Tongue (tissue), 1 donor: ENCODE measurements at regions not wholly inside any gene's neighbourhood (a gene's known extent, or its start where the extent isn't known, plus 50 kb on each side); places are given as distances from the start of the nearest gene placed in this dataset.
"Not testable (repeated sequence)": the region's sequence is repeated elsewhere in the genome, so short reads cannot be mapped to it uniquely, and the experiment has no call there.

Experiments used
- DNase-seq: peaks from one replicate; pipeline ENCODE4 v3.0.0-alpha.2; 2015

DNA sequence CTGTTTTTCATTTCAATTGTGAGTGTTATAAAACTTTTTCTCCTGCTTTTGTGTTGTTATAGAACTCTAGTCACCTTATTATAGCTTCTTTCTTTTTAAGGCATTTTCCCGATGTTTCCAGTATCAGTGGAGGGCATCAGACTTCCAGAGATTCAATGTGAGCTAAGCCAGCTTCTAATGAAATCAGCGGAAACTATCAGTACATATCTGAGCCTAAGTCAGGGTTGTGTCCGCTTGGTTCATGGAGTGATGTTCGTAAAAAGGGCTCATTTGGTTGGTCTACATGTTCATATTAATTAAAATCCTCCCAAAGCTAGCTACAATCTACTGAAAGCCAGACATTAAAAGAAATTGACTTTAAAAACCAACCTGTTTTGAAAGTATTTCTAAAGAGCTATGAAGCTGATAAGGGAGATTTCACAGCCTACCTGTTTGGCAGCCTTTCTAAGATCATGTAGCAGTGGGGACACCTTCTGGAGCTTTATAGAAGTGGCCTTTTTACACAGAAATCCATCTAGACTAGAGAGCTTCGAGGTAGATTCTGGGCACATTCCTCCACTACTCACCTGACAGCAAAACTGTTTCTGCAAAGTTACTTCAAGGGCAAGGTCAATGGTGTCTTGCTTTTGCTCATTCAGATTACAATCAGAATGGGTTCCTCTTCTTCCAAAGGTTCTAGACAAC, 227.1 kb upstream of the NBPF12 start:
- peak; percentile 57 for DNase-seq

DNA sequence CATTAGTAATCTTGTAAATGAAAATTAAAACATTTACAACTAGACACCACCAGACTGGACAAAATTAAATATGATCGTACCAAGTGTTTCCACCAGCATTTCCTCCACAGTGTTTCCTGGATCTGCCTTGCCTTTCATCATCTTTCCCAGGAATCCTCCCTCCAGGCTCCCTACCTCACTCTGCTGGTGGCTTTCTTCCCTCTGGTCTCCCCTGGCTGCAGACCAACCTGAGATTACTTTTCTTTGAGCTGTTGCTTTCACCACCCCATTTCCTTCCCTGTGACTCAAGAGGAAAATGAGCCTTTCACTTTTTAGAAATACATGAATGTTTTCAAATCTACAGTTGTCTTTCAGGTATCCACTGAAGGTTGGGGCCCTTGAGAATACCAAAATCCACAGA, 228.8 kb upstream of the NBPF12 start:
- DNase-seq, result not testable (repeated sequence)

DNA sequence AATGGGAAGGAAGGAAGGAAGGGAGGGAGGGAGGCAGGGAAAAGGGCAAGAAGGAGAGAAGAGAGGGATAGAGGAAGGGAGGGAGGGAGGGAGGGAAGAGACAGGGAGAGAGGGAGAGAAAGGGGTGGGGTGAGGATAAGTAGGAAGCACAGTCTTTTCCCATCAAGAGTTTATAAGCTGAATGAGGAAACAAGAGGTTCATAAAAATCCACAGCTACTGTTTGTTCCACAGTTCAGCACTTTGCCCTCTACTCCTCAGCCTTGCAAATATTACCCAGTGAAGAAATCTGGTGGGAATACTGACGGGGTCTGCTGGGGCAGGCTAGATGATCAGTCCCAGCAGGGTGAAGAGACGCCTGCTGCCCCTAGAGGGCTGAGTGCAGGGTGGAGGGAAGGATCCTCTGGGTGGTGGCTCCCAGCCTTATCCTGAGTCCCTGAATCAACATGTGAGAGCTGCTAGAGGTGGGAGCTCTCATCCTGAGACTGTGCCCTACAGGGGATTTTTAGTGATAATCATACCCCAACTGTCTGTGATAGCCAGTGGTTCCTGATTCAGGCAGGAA, 233.9 kb upstream of the NBPF12 start:
- DNase-seq, result not testable (repeated sequence)

DNA sequence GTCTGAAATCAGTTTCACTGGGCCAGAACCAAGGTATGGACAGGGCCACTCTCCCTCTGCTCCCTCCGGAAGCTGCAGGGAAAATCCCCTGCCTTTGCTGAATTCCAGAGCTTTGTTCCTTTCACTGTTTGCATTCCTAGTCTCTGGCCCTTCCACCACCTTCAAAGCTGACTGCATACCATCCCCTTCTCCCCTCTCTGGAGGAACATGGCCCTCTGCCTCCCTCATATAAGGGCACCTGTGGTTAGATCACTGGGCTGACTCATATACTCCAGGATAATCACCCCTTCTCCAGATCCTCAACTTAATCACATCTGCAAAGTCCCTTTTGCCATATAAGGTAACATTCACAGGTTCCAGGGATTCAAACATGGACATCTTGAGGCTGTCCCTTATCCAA, 236.8 kb upstream of the NBPF12 start:
- DNase-seq, result not testable (repeated sequence)

DNA sequence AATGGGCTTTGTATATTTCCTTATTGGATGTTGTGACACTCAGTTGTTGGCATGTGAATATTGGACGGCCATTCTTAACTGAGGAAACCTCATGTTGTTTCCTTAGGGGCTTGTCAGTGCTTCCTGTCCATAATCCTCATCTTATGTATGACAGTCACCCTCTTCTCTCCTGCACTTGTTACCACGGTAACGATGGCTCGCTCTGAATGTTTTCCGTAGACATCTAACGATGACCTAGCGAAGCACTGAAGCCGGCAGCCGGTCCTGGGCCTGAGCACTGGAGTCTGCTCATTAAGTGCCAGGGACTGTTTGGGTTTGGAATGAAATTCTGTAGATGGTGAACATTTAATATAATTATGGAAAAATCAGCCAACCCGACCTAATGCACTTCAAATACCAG, 242.7 kb upstream of the NBPF12 start:
- DNase-seq, result not testable (repeated sequence)

DNA sequence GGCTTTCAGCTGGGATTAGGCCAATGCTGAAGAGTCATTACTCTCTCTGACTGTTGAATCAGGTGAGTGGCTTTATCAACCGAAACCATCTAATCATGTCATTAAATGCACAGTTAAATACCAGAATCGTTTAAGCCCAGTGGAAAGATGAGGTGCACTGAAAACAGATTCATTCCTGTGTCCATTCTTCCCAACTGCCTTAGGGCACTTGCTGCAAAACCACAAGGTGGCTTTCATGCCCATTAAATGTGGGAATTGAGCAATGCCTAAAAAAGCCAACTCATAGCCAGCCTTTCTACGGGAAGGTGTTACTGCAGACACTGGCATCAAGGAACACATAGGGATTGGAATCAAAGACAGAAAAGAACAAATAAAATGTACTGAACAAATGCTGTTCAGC, 246.3 kb upstream of the NBPF12 start:
- DNase-seq, result not testable (repeated sequence)

DNA sequence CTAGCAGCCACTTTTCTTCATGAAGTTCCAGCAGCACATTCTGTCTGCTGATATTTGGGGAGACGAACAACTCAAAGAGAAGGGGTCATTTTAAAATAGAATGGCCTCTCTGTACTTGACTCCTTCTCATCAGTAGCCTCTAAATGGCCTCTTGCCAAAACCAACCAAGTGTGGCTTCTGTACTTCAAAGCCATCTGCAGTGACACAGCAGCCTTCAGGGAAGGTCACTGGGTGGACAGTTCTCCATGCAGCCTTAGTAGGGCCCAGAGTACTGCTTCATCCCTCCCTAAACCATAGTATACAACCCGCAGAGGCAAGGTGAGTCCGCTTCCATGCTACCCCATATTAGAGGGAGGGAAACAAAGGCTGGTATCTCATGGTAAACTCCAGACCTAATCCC, 249.2 kb upstream of the NBPF12 start:
- not testable (repeated sequence) for DNase-seq

DNA sequence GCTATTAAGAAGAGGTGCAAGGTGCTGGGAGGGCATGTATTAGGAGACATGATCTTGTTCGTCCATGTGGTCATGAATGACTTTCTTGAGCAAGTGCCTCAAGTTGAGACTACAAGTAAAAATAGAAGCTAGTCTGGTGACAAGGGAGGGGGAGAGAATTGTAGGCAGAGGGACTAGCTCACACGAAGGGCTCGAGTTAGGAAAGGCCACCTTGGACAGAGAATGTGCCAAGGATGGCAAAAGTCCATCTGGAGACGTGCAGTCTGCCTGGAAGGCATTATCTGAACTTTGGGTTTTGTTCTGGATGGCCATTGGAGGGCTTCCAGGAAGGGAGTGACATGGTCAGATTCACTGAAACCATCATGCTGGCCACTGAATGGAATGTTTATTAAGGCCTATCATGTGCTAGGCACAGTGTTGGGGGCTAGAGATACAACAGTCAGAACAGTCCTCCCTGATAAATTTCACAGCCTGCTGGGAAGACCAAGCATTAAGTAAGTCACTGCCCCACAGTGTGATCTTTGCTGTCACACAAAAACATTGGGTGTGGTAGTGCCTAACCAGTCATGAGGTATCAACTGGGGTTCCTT, 251.3 kb upstream of the NBPF12 start:
- DNase-seq, result not testable (repeated sequence)

DNA sequence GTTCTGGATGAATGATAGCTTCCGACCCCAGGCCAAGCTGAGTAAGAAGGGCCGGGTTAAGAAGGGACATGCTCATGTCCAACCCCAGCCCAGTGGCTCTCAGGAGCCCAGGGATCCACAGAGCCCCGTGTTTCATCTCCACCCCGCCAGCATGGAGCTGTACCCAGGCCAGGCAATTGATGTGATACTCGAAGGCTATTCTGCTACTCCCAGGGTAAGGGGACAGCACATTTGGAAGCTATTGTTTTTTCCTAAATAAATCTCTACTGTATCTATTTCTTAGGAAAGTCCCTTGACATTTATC, 255.0 kb upstream of the NBPF12 start:
- DNase-seq, result not testable (repeated sequence)

DNA sequence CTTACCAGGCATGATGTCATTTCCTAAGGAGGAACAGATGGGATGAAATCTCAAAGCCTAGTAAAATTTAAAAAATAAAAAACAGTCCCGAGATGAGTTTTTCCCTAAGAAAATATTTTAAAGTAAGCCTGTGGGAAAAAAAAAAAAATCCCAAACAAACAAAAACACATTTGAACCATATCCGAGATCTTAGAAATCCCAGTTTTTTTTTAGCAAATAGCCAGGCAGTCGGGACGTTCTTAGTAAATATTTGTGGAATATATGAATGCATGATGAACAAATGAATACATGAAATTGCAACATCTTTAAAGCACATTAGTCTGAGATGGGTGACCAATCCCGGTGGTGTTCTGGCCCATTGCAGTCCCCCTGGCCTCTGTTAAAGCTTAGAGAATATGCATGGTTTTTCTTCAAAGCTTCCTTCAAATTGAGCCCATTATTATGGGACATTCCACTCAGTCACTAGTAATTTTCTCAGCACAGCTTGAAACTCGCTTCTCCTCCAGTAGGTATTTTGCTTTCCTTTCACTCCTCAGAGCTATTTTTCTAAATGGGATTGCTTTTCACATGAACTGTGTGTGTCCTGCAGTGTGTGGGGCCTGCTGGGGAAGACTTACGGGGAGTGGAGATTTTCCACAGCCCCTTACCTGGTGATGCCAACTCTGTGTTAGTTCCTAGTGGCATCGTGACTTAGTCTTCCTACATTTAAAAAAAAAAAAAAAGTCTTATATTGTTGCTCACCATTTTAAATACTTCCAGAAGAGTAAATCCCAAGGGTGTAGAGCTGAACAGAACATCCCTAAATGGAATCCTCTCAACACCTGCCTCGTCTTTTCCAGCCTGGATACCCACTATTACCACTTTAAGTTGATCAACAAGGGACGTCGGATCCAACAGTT, 255.6 kb upstream of the NBPF12 start:
- DNase-seq, result peak; percentile 19

DNA sequence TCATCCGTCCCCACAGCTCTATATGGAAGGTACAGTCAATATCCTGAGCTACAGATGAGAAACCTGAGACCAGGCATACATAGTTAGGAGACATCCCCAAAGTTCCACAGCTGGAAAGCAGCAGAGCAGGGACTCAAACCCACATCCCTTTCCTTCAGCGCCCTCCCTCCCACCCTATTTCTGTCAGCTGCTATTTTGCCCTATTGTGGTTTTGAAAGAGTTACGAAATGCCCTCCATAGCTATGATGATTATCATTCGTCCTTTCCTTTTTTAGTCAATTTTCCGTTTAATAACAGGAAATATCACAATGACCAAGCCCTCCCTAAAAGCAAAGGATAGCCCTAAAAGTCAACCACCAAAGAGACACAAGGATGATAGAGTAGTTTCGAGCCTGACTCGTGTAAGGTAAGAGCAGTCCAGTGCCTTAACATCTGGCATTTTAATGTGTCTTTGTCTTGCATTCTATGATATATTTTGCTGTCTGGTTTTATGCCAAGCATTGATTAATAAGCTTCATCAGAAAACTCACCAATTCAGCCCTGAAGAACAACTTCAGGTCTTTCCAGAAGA, 264.3 kb upstream of the NBPF12 start:
- not testable (repeated sequence) for DNase-seq

DNA sequence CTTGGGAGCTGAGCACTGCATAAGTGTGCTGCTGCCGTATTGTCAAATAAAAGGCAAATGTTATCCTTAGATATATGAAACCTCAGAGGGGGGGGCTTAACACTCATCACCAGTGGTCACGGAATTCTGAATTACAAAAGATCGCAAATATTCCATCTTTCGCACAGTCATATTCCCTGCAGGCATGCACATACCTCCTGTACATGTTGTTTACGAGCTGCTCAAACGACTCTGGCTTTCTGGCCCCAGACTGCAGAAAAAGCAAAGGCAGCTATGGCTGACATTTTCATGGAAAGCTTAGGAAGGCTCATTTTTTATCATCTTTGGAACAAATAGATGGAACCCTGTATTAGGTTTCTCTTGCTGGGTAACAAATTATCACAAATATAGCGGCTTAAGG, 265.5 kb upstream of the NBPF12 start:
- not testable (repeated sequence) for DNase-seq

DNA sequence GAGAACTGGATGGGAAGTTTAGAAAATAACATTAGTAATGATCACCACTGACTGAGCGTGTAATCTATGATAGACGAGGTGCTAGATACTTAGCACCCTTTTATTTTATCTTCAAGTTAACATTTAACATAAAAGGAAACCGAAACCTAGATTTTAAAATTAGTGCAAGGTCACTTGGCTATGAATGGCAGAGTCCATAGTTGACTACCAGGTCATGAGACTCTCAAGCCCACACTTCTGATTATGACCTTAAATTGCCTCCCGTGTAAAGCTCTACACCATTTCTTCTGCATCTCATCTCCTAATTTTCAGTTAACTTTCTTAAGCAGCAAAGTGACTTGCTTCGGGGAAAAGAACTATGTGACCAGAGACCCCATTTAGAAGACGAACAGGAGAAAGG, 266.5 kb upstream of the NBPF12 start:
- not testable (repeated sequence) for DNase-seq

DNA sequence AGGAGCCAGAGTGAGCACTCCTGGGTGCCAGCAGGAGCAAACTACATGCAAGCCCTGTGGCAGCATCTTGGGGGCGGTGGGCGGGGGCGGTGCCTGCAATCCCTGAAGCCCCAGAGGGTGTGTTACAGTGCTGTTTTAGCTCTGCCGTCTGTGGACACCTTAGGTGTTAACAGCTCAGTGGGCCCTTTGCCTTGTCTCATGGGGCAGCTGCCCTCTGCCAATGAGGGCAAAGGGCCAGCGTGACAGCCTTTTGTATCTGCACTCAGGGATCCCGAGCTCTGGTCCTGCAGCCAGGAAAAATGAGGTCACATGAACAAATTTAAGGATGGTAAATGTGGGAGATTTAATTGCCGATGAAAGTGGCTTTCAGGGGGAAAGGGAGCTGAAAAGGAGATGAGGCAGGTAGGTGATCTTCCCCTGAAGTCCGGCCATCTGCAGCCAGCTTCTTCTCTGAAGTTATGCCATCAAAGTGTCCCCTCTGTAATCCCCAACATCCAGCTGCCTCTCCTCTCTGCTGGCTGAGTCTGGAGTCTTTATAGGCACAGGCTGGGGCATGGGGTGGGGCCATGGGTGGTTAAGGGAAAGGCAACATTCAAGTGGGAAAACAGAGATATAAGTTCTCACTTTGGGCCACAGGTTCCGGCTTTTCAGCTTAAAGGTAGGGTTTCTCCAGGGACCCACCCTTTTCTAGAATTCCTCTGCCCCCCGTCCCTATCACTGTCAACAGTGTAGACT, 267.1 kb upstream of the NBPF12 start:
- not testable (repeated sequence) for DNase-seq

DNA sequence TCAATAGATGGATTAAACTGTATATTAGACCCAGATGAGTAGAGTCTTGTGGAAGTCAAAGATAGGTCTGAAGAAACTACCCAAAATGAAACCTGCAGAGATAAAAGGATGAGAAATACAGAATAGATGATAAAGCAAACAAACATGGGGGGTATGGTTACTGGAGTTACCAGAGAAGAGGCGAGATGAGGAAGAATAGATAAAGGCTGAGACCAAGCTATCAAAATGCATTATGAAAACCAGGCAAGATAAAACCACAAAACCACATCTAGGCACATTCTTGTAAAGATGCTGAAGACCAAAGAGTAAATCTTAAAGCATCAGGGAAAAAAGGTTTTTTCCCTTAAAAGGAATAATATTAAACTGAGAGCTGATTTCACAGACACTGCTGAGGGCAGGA, 271.8 kb upstream of the NBPF12 start:
- DNase-seq, result not testable (repeated sequence)

DNA sequence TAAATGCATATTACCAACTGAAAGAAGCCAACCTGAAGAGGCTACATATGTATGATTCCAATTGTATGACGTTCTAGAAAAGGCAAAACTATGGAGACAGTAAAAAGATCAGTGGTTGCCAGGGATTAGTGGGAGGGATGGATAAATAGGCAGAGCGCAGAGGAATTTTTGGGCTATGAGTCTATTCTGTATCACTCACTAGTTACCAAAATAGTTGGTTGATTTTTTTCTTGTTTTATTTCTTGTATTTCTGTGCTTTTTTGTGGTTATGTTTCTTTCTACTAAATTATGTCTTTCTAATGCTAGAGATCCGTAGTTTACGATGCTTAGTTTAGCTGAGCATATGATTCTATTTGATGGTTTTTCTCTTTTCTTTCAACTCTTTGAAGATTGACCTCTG, 277.9 kb upstream of the NBPF12 start:
- DNase-seq, result not testable (repeated sequence)

DNA sequence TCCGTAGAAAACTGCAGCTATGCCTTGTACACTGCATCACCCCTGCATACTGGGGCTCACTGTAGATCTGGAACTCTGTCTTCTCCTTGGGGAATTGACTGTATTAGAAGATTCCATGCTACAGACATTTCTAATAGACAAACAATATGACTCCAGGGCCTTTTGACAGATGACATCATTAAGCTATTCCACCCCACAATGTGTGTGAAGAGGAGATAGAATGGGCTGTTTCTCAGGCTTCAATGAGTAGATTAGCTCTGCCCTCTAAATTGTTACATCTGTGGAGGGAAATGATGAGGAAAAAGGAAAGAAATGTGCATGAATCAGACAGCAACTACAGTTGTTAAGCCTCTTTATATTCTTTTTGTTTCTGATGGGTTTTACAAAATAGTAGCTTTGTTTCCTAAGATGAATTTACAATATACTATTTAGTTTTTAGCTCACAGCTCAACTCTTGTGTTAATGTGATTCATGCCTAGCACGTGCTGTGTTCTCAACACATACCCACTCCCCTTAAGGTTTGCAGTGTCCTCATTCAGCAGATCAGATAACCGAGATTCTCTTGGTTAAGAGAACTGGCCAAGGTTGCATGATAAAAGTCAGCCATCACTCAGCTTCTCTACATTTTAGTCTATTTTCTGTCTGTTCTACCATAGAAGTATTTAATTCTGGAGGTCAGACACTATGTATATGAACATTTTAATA, 281.6 kb upstream of the NBPF12 start:
- DNase-seq, result not testable (repeated sequence)

DNA sequence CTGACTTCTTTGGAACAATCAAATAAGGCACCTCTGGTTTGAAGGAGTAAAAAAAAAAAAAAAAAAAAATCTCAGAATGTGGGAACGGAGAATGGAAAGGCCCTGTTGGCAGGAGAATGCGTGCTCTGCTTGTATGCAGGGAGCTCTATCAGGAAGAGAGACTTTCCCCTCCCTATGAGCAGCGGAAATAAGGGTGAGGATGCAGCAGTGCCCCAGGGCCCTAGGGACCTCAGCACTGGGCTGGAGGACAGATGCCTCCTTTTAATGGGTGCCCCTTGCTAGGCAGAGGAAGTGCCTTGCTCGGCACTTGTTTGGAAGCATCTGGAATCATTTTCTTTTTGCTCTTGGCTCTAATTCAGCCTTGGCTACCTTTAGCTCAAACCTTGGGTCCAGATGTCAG, 283.4 kb upstream of the NBPF12 start:
- DNase-seq, result not testable (repeated sequence)

DNA sequence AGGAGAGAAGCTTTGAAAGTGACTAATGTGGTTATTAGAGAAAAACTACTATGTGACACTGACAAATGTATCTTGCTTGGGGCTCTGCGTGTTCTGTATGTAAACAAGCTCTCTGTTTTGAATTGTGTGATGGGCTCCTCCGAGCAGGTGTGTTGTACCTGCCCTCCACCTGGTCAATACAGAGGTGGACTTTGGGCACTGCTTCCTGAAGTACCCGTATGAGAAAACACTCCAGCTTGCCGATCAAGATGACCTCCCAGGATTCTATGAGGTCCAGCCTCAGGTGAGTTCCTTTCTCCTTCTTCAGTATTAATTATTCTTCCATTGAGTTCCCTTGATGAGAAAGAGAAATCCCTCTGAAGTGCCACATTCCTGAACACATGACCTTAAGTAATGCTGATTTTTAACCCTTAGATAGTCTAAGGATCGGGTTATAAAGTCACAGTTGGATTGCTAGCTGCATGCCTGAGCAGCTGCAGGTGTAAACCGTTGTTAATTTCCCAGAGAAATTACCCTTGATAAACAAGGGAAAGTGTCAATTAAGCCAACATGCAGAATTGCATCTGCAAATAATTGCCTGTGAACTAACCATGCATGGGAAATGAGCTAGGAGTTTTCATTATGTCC, 292.0 kb upstream of the NBPF12 start:
- DNase-seq, result not testable (repeated sequence)

DNA sequence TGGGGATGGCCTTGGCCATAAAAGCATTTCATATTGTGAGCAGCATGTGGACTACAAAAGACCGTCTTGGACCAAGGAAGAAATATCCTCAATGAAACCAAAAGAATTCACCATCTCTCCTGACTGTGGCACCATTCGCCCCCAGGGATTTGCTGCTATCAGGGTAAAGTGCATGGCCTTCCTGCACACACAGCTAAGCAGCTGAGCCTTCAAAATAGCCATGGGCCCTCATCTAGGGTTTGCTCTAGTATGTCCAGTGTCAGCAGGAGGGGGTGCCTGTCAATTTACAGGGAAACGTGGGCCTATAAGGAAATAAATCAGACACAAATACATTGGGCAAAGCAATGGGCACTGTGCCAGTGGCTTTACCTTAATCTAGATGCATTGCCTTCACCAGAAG, 296.6 kb upstream of the NBPF12 start:
- DNase-seq, result not testable (repeated sequence)

DNA sequence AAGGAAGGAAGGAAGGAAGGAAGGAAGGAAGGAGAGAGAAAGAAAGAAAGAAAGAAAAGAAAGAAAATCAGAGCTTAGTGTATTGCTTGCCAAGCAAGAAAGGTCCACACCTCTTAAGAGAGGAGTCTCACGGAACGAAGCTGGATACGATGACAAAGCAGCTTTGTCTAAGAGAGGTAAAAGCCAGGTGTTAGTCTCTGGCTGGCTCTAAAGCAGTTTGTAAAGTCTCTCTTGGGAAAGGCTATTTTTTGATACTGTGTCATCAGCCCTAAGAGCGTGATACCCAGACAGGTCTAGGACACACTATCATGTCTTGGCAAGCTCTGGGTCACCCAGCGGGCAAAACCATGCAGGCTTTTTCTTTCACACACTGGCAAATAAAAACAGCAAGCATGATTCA, 297.5 kb upstream of the NBPF12 start:
- peak; percentile 14 for DNase-seq
